GM12878 (cell line): ENCODE measurements at regions not wholly inside any gene's neighbourhood (a gene's known extent, or its start where the extent isn't known, plus 50 kb on each side); places are given as distances from the start of the nearest gene placed in this dataset.

Experiments used
- ATAC-seq: fragments of 200-7000 bp; cut with Tn5 transposase; 3 replicates; pipeline ENCODE4 v1.9.1; 2020; ENCODE audit warnings: mild to moderate bottlenecking, moderate library complexity
- BruUV-seq: library from RNA; stranded (reverse); fragments of 400-500 nt; replicated peaks from 2 replicates; lab custom pipeline; 2021; lab: Mats Ljungman, UMichigan
- CTCF ChIA-PET: fragments of 300-600 bp; sonication (Branson Sonifier 250); formaldehyde crosslinking; extraction: SDS; loops from one replicate; lab custom pipeline; 2021; ENCODE audit warnings: inconsistent platforms; lab: Yijun Ruan, JAX
- POLR2A ChIA-PET: fragments of 350-600 bp; formaldehyde crosslinking; extraction: SDS; loops from one replicate; lab custom pipeline; 2021; ENCODE audit warnings: inconsistent platforms; lab: Charles Lee
- RAD21 ChIA-PET: fragments of 300-600 bp; sonication (Branson Sonifier 250); formaldehyde crosslinking; loops from one replicate; lab custom pipeline; 2023; ENCODE audit warnings: antibody characterized with exemption; ENCODE audit not compliant: unreplicated experiment; lab: Charles Lee
- SMC1A ChIA-PET: fragments of 300-600 bp; sonication (Branson Sonifier 250); formaldehyde crosslinking; loops from one replicate; lab custom pipeline; 2023; ENCODE audit not compliant: unreplicated experiment, uncharacterized antibody; lab: Charles Lee
- DNase-seq: peaks from one replicate; pipeline ENCODE4 v3.0.0-alpha.2; 2011; ENCODE audit warnings: low read depth, low spot score
- FAIRE-seq: peaks from 3 replicates; lab custom pipeline; 2011; peaks lifted over from hg19 to GRCh38; lab: Jason Lieb, UNC
- H2AFZ ChIP-seq: 2 replicates; pipeline ENCODE4 v1.6.0; 2011; ENCODE audit warnings: low read depth, low read length, control low read depth; ENCODE audit not compliant: control insufficient read depth
- H3K27ac ChIP-seq: 2 replicates; pipeline ENCODE4 v1.5.1; 2011; ENCODE audit warnings: control low read depth; ENCODE audit not compliant: control insufficient read depth, insufficient read depth
- H3K27me3 ChIP-seq, 2 experiments: replicated peaks in 1 of 2; 2 replicates each; pipeline versions ENCODE4 v1.6.0 to v1.6.1; 2011; ENCODE audit warnings: low read length in 1 of 2; ENCODE audit not compliant: control insufficient read depth in 2 of 2, insufficient read depth in 2 of 2
- H3K36me3 ChIP-seq, 2 experiments: 2 replicates each; pipeline ENCODE4 v1.5.1; 2011; ENCODE audit warnings: low read length in 1 of 2; ENCODE audit not compliant: control insufficient read depth in 2 of 2, insufficient read depth in 2 of 2
- H3K4me1 ChIP-seq: 2 replicates; pipeline ENCODE4 v1.6.1; 2011; ENCODE audit warnings: mild to moderate bottlenecking, low read length, moderate library complexity, mixed read lengths; ENCODE audit not compliant: control insufficient read depth, insufficient read depth
- H3K4me2 ChIP-seq: 2 replicates; pipeline ENCODE4 v1.6.0; 2011; ENCODE audit warnings: control low read depth; ENCODE audit not compliant: control insufficient read depth, insufficient read depth
- H3K4me3 ChIP-seq: fragments of 200-600 bp; sonication (generic); 2 replicates; pipeline ENCODE4 v1.5.1; 2016
- H3K79me2 ChIP-seq: 2 replicates; pipeline ENCODE4 v1.6.0; 2011; ENCODE audit warnings: low read length; ENCODE audit not compliant: control insufficient read depth, insufficient read depth
- H3K9ac ChIP-seq: 2 replicates; pipeline ENCODE4 v1.8.0; 2011; ENCODE audit warnings: low read length, control low read depth, mixed read lengths; ENCODE audit not compliant: control insufficient read depth, insufficient read depth
- H3K9me3 ChIP-seq: replicated peaks from 3 replicates; pipeline ENCODE4 v1.5.1; 2011; ENCODE audit warnings: mild to moderate bottlenecking, low read length; ENCODE audit not compliant: control insufficient read depth, insufficient read depth
- H4K20me1 ChIP-seq: 2 replicates; pipeline ENCODE4 v1.6.0; 2011; ENCODE audit not compliant: control insufficient read depth, insufficient read depth
- ATF7 ChIP-seq: fragments of 450-650 bp; IDR thresholded peaks from 2 replicates; pipeline ENCODE4 v1.6.1; 2016; ENCODE audit warnings: low read depth, mild to moderate bottlenecking
- EZH2 ChIP-seq: IDR thresholded peaks from 2 replicates; pipeline ENCODE4 v1.6.1; 2012; ENCODE audit warnings: low read depth, mild to moderate bottlenecking, control low read depth, inconsistent platforms, low read length, borderline replicate concordance; ENCODE audit not compliant: control insufficient read depth
- FOXM1 ChIP-seq: IDR thresholded peaks from 2 replicates; pipeline ENCODE4 v1.6.1; 2012; ENCODE audit warnings: low read depth, mild to moderate bottlenecking, inconsistent platforms, low read length, moderate library complexity
- JUND ChIP-seq: IDR thresholded peaks from 2 replicates; pipeline ENCODE4 v1.6.1; 2012; ENCODE audit warnings: low read depth, mild to moderate bottlenecking, low read length, improper control_type of control experiment, moderate library complexity
- NR2C2 ChIP-seq: IDR thresholded peaks from 2 replicates; pipeline ENCODE4 v1.6.1; 2011; ENCODE audit warnings: borderline replicate concordance, low read depth; ENCODE audit not compliant: control insufficient read depth, insufficient read length
- POLR2A ChIP-seq: IDR thresholded peaks from 2 replicates; pipeline ENCODE4 v1.6.1; 2011; ENCODE audit warnings: low read depth, mild to moderate bottlenecking, low read length
- POLR2AphosphoS2 ChIP-seq: IDR thresholded peaks from 2 replicates; pipeline ENCODE4 v1.6.1; 2011; ENCODE audit warnings: low read depth, mild to moderate bottlenecking, low read length, improper control_type of control experiment, moderate library complexity
- POU2F2 ChIP-seq: IDR thresholded peaks from 3 replicates; pipeline ENCODE4 v1.6.1; 2011; ENCODE audit warnings: low read depth, mild to moderate bottlenecking, low read length, borderline replicate concordance
- ZNF622 ChIP-seq: fragments of 450-650 bp; IDR thresholded peaks from 2 replicates; pipeline ENCODE4 v1.6.1; 2017; ENCODE audit warnings: mild to moderate bottlenecking, inconsistent platforms
- WGBS: methylation state at CpG from one replicate; pipeline ENCODE4 v1.1.6; 2016; ENCODE audit warnings: low lambda C conversion rate; ENCODE audit not compliant: insufficient replicate concordance, insufficient coverage; ENCODE audit errors: missing lambda C conversion rate; 5-methylcytosine and 5-hydroxymethylcytosine counted together
- in situ Hi-C: fragments of 300-500 bp; cut with MboI; formaldehyde crosslinking; loops from 9 replicates; pipeline ENCODE4 v1.14.3; 2018; ENCODE audit warnings: mixed read lengths
- intact Hi-C: fragments of 100-400 bp; cut with micrococcal nuclease; formaldehyde crosslinking; loops from one replicate; pipeline ENCODE4 v1.14.2; 2022; ENCODE audit not compliant: unreplicated experiment
- TF ChIP-seq, protein P1 (sequence below): fragments of 450-650 bp; conservative IDR thresholded peaks from 2 replicates; pipeline ENCODE4 v1.6.1; 2017; ENCODE audit warnings: mild to moderate bottlenecking, moderate library complexity
- TF ChIP-seq, protein P2 (sequence below): IDR thresholded peaks from 2 replicates; pipeline ENCODE4 v1.6.1; 2012; ENCODE audit warnings: mild to moderate bottlenecking, low read depth, low read length
- TF ChIP-seq, protein P3 (sequence below): fragments of 450-650 bp; IDR thresholded peaks from 2 replicates; pipeline ENCODE4 v1.6.1; 2017; ENCODE audit warnings: antibody characterized with exemption, mild to moderate bottlenecking, moderate library complexity
- TF ChIP-seq, protein P4 (sequence below), 3 experiments: IDR thresholded peaks in 2 of 3; conservative IDR thresholded peaks in 1 of 3; 2 replicates each; pipeline ENCODE4 v1.5.1; 2011; ENCODE audit warnings: low read depth in 3 of 3, low read length in 3 of 3, mild to moderate bottlenecking in 3 of 3, control low read depth in 2 of 3, moderate library complexity in 2 of 3, inconsistent platforms in 1 of 3, mixed read lengths in 1 of 3; ENCODE audit not compliant: control insufficient read depth in 2 of 3, insufficient read depth in 1 of 3; ENCODE audit errors: extremely low read depth in 1 of 3

DNA sequence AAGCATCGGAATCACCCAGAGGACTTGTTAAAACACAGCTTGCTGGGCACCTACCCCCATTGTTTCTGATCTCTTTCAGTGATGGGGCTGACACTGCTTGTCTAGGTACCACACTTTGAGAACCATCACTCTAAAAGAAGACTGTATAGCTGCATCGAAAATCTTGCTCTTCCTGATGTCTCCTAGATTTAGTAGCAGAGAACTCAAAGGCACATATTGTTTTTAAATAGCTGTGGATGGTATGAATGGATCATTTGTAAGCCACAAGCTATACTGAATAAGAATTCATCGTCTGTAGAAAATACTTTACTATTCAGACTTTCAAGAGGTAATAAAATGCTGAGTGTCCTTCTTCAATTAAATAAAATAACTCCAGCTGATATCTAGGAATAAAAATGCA is 405.4 kb downstream of the ANKRD50 start (continued):
- TF ChIP-seq, protein P1, sequence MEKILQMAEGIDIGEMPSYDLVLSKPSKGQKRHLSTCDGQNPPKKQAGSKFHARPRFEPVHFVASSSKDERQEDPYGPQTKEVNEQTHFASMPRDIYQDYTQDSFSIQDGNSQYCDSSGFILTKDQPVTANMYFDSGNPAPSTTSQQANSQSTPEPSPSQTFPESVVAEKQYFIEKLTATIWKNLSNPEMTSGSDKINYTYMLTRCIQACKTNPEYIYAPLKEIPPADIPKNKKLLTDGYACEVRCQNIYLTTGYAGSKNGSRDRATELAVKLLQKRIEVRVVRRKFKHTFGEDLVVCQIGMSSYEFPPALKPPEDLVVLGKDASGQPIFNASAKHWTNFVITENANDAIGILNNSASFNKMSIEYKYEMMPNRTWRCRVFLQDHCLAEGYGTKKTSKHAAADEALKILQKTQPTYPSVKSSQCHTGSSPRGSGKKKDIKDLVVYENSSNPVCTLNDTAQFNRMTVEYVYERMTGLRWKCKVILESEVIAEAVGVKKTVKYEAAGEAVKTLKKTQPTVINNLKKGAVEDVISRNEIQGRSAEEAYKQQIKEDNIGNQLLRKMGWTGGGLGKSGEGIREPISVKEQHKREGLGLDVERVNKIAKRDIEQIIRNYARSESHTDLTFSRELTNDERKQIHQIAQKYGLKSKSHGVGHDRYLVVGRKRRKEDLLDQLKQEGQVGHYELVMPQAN: no peak
- TF ChIP-seq ZNF622 (no peak), ATF7 (no peak)

DNA sequence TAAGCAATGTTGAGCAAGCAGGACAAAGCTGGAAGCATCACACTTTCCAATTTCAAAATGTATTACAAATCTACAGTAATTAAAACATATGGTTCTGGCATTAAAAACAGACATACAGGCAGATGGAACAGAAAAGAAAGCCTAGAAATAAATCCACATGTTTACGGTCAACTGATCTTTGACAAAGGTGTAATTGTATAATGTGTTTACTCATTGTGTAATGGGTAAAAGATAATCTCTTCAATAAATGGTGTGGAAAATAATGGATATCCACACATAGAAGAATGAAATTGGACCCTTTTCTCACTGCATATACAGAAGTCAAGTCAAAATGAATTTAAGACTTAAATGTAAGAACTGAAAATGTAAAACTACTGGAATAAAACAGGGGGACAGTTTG is 394.2 kb downstream of the ANKRD50 start:
- Histone ChIP-seq H3K4me2 (no peak overlapping the region), H3K9me3 (no peaks in the 10 kb centered on the region), H2AFZ (no peak overlapping the region), H4K20me1 (no peaks in the 10 kb centered on the region), H3K79me2 (no peaks in the 10 kb centered on the region), H3K4me1 (no peaks in the 10 kb centered on the region), H3K27ac (no peak overlapping the region), H3K27me3 (no peaks in the 10 kb centered on the region), H3K36me3 (no peaks in the 10 kb centered on the region), H3K4me3 (no peak overlapping the region), H3K9ac (no peak overlapping the region)
- intact Hi-C loops (no loop called here), in situ Hi-C loops (no loop called here)
- ChIA-PET SMC1A (interaction anchor here (0.6 kb wide), 1 partner anchor 1322 kb away, joined by 3 read pairs; no protein-coding TSS in a partner anchor), RAD21 (no interaction called here), POLR2A (no interaction called here), CTCF (interaction anchor here (0.7 kb wide), 1 partner anchor 362 kb away, joined by 3 read pairs; no protein-coding TSS in a partner anchor)
- DNase-seq: no peak
- FAIRE-seq: no peak
- WGBS: 95% methylated on average over 1 of the region's 1 CpG
- no peak for ATAC-seq
- BruUV-seq: no TSS peak
- TF ChIP-seq, protein P2, sequence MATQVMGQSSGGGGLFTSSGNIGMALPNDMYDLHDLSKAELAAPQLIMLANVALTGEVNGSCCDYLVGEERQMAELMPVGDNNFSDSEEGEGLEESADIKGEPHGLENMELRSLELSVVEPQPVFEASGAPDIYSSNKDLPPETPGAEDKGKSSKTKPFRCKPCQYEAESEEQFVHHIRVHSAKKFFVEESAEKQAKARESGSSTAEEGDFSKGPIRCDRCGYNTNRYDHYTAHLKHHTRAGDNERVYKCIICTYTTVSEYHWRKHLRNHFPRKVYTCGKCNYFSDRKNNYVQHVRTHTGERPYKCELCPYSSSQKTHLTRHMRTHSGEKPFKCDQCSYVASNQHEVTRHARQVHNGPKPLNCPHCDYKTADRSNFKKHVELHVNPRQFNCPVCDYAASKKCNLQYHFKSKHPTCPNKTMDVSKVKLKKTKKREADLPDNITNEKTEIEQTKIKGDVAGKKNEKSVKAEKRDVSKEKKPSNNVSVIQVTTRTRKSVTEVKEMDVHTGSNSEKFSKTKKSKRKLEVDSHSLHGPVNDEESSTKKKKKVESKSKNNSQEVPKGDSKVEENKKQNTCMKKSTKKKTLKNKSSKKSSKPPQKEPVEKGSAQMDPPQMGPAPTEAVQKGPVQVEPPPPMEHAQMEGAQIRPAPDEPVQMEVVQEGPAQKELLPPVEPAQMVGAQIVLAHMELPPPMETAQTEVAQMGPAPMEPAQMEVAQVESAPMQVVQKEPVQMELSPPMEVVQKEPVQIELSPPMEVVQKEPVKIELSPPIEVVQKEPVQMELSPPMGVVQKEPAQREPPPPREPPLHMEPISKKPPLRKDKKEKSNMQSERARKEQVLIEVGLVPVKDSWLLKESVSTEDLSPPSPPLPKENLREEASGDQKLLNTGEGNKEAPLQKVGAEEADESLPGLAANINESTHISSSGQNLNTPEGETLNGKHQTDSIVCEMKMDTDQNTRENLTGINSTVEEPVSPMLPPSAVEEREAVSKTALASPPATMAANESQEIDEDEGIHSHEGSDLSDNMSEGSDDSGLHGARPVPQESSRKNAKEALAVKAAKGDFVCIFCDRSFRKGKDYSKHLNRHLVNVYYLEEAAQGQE: no peak
- TF ChIP-seq EZH2 (no peak), NR2C2 (no peak), FOXM1 (no peak), POU2F2 (no peak), JUND (no peak), POLR2AphosphoS2 (no peak), POLR2A (no peak)
- TF ChIP-seq, protein P3, sequence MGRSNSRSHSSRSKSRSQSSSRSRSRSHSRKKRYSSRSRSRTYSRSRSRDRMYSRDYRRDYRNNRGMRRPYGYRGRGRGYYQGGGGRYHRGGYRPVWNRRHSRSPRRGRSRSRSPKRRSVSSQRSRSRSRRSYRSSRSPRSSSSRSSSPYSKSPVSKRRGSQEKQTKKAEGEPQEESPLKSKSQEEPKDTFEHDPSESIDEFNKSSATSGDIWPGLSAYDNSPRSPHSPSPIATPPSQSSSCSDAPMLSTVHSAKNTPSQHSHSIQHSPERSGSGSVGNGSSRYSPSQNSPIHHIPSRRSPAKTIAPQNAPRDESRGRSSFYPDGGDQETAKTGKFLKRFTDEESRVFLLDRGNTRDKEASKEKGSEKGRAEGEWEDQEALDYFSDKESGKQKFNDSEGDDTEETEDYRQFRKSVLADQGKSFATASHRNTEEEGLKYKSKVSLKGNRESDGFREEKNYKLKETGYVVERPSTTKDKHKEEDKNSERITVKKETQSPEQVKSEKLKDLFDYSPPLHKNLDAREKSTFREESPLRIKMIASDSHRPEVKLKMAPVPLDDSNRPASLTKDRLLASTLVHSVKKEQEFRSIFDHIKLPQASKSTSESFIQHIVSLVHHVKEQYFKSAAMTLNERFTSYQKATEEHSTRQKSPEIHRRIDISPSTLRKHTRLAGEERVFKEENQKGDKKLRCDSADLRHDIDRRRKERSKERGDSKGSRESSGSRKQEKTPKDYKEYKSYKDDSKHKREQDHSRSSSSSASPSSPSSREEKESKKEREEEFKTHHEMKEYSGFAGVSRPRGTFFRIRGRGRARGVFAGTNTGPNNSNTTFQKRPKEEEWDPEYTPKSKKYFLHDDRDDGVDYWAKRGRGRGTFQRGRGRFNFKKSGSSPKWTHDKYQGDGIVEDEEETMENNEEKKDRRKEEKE: no peak
- TF ChIP-seq, protein P4, sequence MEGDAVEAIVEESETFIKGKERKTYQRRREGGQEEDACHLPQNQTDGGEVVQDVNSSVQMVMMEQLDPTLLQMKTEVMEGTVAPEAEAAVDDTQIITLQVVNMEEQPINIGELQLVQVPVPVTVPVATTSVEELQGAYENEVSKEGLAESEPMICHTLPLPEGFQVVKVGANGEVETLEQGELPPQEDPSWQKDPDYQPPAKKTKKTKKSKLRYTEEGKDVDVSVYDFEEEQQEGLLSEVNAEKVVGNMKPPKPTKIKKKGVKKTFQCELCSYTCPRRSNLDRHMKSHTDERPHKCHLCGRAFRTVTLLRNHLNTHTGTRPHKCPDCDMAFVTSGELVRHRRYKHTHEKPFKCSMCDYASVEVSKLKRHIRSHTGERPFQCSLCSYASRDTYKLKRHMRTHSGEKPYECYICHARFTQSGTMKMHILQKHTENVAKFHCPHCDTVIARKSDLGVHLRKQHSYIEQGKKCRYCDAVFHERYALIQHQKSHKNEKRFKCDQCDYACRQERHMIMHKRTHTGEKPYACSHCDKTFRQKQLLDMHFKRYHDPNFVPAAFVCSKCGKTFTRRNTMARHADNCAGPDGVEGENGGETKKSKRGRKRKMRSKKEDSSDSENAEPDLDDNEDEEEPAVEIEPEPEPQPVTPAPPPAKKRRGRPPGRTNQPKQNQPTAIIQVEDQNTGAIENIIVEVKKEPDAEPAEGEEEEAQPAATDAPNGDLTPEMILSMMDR (IDR thresholded peaks at IDR 0.05 in 2 of 3, conservative IDR thresholded peaks at IDR 0.05 in 1 of 3; ENCODE audit: control insufficient read depth in 2 of 3, extremely low read depth in 1 of 3, insufficient read depth in 1 of 3, low read depth in 3 of 3, low read length in 3 of 3): no peak
